Activated T-helper 2 cell treated with anti-CD3 and anti-CD28 coated beads, Interferon-gamma antibody, Interleukin-2, Interleukin-4, amounts not matched to agents 10 μg/mL and 5 μg/mL and 100 μg/mL, durations not matched to agents 14 hours and 24 hours and 36 hours (primary cell): ENCODE measurements at regions not wholly inside any gene's neighbourhood (a gene's known extent, or its start where the extent isn't known, plus 50 kb on each side); places are given as distances from the start of the nearest gene placed in this dataset.

Experiments used
- DNase-seq: peaks from one replicate; pipeline ENCODE4 v3.0.0; 2021; ENCODE audit warnings: low spot score
- H3K27ac Mint-ChIP-seq: one replicate; pipeline ENCODE4 v1.8.0; 2021; ENCODE audit warnings: mixed read lengths
- H3K27me3 Mint-ChIP-seq: one replicate; pipeline ENCODE4 v1.8.0; 2021; ENCODE audit warnings: low read depth, mixed read lengths
- H3K36me3 Mint-ChIP-seq: one replicate; pipeline ENCODE4 v1.8.0; 2021; ENCODE audit warnings: low read depth, mixed read lengths
- H3K4me1 Mint-ChIP-seq: one replicate; pipeline ENCODE4 v1.8.0; 2021; ENCODE audit warnings: low read depth, mixed read lengths
- H3K4me3 Mint-ChIP-seq: one replicate; pipeline ENCODE4 v1.8.0; 2021; ENCODE audit warnings: low read depth, mild to moderate bottlenecking, moderate library complexity, mixed read lengths
- H3K9me3 Mint-ChIP-seq: one replicate; pipeline ENCODE4 v1.8.0; 2021; ENCODE audit warnings: mixed read lengths
- intact Hi-C: fragments of 100-400 bp; cut with micrococcal nuclease; formaldehyde crosslinking; loops from one replicate; pipeline ENCODE4 v1.15.1; 2023

DNA sequence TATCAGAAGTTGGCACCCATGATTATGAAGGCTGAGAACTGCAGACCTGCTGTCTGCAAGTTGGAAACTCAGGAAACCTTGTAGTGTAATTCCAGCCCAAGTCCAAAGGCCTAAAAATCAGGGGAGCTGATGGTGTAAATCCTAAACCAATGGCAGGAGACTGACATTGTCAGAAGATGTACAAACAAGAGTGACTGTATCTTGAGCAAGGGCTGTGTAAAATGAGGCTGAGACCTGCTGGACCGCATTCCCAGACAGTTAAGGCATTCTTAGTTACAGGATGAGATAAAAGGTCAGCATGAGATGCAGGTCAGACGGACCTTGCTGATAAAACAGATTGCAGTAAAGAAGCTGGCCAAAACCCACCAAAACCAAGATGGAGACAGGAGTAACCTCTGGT is 147.7 kb downstream of the COG6 start:
- H3K9me3 Mint-ChIP-seq = peaks cover 17% of the 10 kb centered on the region
- no peak overlapping the region for H3K27ac Mint-ChIP-seq
- peaks cover 12% of the 10 kb centered on the region for H3K4me1 Mint-ChIP-seq
- no peak for DNase-seq
- peaks cover 6% of the 10 kb centered on the region for H3K36me3 Mint-ChIP-seq
- intact Hi-C loops = no loop called here
- no peak overlapping the region for H3K4me3 Mint-ChIP-seq
- H3K27me3 Mint-ChIP-seq = no peaks in the 10 kb centered on the region

GRCh38 chr13:39803851-39804250 is 148.4 kb downstream of the COG6 start:
- Mint-ChIP-seq H3K27ac (no peak overlapping the region), H3K9me3 (peaks cover 17% of the 10 kb centered on the region), H3K36me3 (peaks cover 6% of the 10 kb centered on the region), H3K4me3 (no peak overlapping the region), H3K4me1 (peaks cover 16% of the 10 kb centered on the region), H3K27me3 (no peaks in the 10 kb centered on the region)
- intact Hi-C loops = loop anchor here (1.0 kb wide), 1 partner anchor 27 kb away; no protein-coding TSS in a partner anchor
- DNase-seq = no peak

GRCh38 chr13:39804332-39805210 is 149.1 kb downstream of the COG6 start:
- no peak for DNase-seq
- peaks cover 13% of the 10 kb centered on the region for H3K9me3 Mint-ChIP-seq
- H3K4me3 Mint-ChIP-seq = no peak overlapping the region
- H3K27ac Mint-ChIP-seq = no peak overlapping the region
- H3K27me3 Mint-ChIP-seq = no peaks in the 10 kb centered on the region
- H3K36me3 Mint-ChIP-seq = peaks cover 6% of the 10 kb centered on the region
- intact Hi-C loops = loop anchor here (1.0 kb wide), 1 partner anchor 27 kb away; no protein-coding TSS in a partner anchor
- peaks cover 16% of the 10 kb centered on the region for H3K4me1 Mint-ChIP-seq

GRCh38 chr13:39809466-39809865 is 154.0 kb downstream of the COG6 start:
- Mint-ChIP-seq H3K36me3 (no peaks in the 10 kb centered on the region), H3K27me3 (no peaks in the 10 kb centered on the region), H3K27ac (no peak overlapping the region), H3K4me1 (peaks cover 7% of the 10 kb centered on the region), H3K4me3 (no peak overlapping the region), H3K9me3 (no peaks in the 10 kb centered on the region)
- intact Hi-C loops = no loop called here
- DNase-seq = no peak

- intact Hi-C loops = no loop called here
- H3K4me1 Mint-ChIP-seq = peaks cover 4% of the 10 kb centered on the region
- H3K27ac Mint-ChIP-seq = no peak overlapping the region
- H3K4me3 Mint-ChIP-seq = no peak overlapping the region
- no peaks in the 10 kb centered on the region for H3K27me3 Mint-ChIP-seq
- no peaks in the 10 kb centered on the region for H3K9me3 Mint-ChIP-seq
- H3K36me3 Mint-ChIP-seq = no peaks in the 10 kb centered on the region
- DNase-seq = no peak
Measured at GRCh38 chr13:39810091-39810877, 154.8 kb downstream of the COG6 start.

- Mint-ChIP-seq H3K27ac (no peak overlapping the region), H3K36me3 (no peaks in the 10 kb centered on the region), H3K9me3 (no peaks in the 10 kb centered on the region), H3K27me3 (no peaks in the 10 kb centered on the region), H3K4me1 (peaks cover 4% of the 10 kb centered on the region), H3K4me3 (no peak overlapping the region)
- DNase-seq = no peak
- intact Hi-C loops = no loop called here
Measured at GRCh38 chr13:39811051-39811450, 155.6 kb downstream of the COG6 start.

DNA sequence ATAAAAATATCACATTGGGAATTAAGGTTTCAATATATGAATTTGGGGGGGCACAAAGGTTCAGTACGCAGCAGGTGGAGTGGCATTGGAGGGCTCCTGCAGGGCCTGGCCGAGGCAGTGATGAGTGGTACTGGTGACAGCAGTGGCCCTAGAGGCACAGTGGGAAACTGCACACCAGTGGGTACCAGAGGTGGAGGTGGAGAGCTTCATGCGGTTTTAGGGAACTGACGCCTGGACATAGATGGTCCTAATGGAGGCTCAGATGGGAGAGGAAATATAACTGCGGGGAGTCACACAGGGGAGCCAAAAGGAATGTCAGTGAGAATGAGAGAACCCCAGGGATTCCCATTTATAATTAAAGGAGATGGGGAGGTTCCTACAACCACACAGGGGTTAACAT is 156.2 kb downstream of the COG6 start:
- DNase-seq = no peak
- Mint-ChIP-seq H3K27ac (no peak overlapping the region), H3K4me3 (no peak overlapping the region), H3K9me3 (no peaks in the 10 kb centered on the region), H3K27me3 (no peaks in the 10 kb centered on the region), H3K36me3 (no peaks in the 10 kb centered on the region), H3K4me1 (peaks cover 4% of the 10 kb centered on the region)
- intact Hi-C loops = no loop called here

DNA sequence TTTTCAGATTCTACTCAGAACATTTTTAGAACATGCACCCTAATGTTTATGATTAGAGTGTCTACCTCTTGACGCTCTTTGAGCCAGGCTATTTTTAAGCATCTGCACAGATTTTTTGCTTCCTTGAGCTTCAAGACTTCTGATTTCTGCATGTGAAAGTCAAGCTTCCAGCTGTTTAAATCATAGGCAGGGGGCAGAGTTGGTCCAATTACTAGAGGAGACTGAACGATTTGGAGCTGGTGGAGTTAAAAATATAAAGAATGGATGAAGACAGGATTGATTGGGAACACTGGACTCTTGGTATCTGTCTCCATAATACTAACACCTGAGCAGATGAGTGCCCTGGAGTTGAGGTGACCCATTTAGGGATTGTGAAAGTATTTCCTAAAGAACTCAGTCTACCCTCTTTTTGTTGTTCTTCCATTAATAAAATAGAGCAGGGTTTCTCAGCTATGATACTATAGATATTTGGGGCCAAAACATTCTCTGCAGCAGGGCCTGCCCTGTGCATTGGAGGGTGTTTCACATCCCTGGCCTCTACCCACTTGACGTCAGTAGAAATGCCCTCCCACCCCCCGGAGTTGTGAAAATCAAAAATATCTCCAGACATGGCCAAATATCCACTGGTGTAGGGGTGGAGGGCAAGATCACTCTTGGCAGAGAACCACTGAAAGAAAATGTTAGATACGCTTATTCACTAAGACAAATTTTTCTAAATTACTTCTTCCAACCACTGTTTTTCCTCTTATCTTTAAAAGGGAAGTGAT is 160.1 kb downstream of the COG6 start:
- no peaks in the 10 kb centered on the region for H3K4me1 Mint-ChIP-seq
- intact Hi-C loops = no loop called here
- no peaks in the 10 kb centered on the region for H3K9me3 Mint-ChIP-seq
- H3K27ac Mint-ChIP-seq = no peak overlapping the region
- no peak overlapping the region for H3K4me3 Mint-ChIP-seq
- no peaks in the 10 kb centered on the region for H3K36me3 Mint-ChIP-seq
- no peaks in the 10 kb centered on the region for H3K27me3 Mint-ChIP-seq
- DNase-seq = no peak

- no peak for DNase-seq
- peaks cover 3% of the 10 kb centered on the region for H3K4me1 Mint-ChIP-seq
- no peak overlapping the region for H3K27ac Mint-ChIP-seq
- H3K27me3 Mint-ChIP-seq = no peaks in the 10 kb centered on the region
- intact Hi-C loops = no loop called here
- no peaks in the 10 kb centered on the region for H3K9me3 Mint-ChIP-seq
- H3K36me3 Mint-ChIP-seq = no peaks in the 10 kb centered on the region
- no peak overlapping the region for H3K4me3 Mint-ChIP-seq
Measured at GRCh38 chr13:39816936-39817335, 161.5 kb downstream of the COG6 start.

DNA sequence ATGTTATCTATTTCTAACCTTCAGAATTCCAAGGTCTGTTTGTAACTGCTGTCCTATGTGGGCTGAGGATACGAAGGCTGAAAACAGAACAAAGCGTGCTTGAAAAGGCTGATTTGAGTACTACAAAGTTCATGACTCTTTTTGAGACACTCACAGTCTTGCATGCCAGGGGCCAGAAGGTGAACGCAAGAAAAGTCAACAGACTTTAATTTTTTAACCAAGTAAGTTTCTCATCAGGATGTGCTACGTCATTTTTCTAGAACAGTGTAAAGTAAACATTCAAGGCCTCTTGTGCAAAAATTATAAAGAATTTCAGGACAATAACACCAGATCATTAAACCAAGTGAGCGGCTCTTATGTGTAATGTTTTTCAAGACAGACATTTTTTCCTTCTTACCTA is 163.5 kb downstream of the COG6 start:
- H3K4me1 Mint-ChIP-seq = peaks cover 19% of the 10 kb centered on the region
- no peaks in the 10 kb centered on the region for H3K9me3 Mint-ChIP-seq
- H3K36me3 Mint-ChIP-seq = no peaks in the 10 kb centered on the region
- no peak for DNase-seq
- H3K27me3 Mint-ChIP-seq = no peaks in the 10 kb centered on the region
- intact Hi-C loops = no loop called here
- no peak overlapping the region for H3K4me3 Mint-ChIP-seq
- no peak overlapping the region for H3K27ac Mint-ChIP-seq

- intact Hi-C loops = no loop called here
- Mint-ChIP-seq H3K27me3 (no peaks in the 10 kb centered on the region), H3K36me3 (no peaks in the 10 kb centered on the region), H3K4me1 (peaks cover 21% of the 10 kb centered on the region), H3K27ac (no peak overlapping the region), H3K9me3 (no peaks in the 10 kb centered on the region), H3K4me3 (no peak overlapping the region)
- DNase-seq = no peak
Measured at GRCh38 chr13:39820606-39821005, 165.1 kb downstream of the COG6 start.

DNA sequence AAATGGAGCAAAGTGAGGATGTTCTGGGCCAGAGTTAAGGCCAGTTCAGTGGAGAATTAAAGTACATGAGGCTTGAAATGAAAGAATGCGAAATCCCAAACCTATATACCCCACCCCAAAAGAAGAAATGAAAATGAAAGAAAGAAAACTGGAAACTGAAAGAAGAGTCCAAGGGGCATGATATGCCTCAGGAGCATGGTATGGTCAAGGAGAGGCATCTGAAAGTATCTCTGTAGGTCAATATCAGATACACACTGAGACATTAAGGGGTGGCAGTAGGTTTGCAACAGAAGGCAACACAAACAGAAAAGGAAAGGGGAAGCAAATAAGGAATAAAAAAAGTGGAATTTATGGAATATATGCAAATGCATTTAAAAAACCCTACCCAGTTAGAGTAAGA is 166.5 kb downstream of the COG6 start:
- DNase-seq = no peak
- H3K4me1 Mint-ChIP-seq = peaks cover 21% of the 10 kb centered on the region
- H3K9me3 Mint-ChIP-seq = no peaks in the 10 kb centered on the region
- no peaks in the 10 kb centered on the region for H3K27me3 Mint-ChIP-seq
- intact Hi-C loops = loop anchor here (1.0 kb wide), 1 partner anchor 45 kb away; no protein-coding TSS in a partner anchor
- H3K4me3 Mint-ChIP-seq = no peak overlapping the region
- H3K27ac Mint-ChIP-seq = no peak overlapping the region
- H3K36me3 Mint-ChIP-seq = no peaks in the 10 kb centered on the region
